ENCODE measurements at regions not wholly inside any gene's neighbourhood (a gene's known extent, or its start where the extent isn't known, plus 50 kb on each side); places are given as distances from the start of the nearest gene placed in this dataset.

GRCh38 chr5:163384669-163385068, 52.7 kb upstream of the CCNG1 start:
- H3K27ac ChIP-seq, result no peak overlapping the region
- peaks cover 0 to 3% of the 10 kb centered on the region in 2 donors for H3K4me1 ChIP-seq (replicated peaks in 1 of 2)
- TF ChIP-seq POLR2A (IDR thresholded peaks at IDR 0.05), result no peak
- TF ChIP-seq CTCF (IDR thresholded peaks at IDR 0.05), result no peak
- intact Hi-C loops (cut with DNase I), result no loop called here
- 65 to 79% (median 71%) methylated on average over 4 of the region's 4 CpGs for WGBS, 4 donors
- no peaks in the 10 kb centered on the region for H3K27me3 ChIP-seq
- H3K4me3 ChIP-seq, result no peak overlapping the region
- H3K36me3 ChIP-seq (replicated peaks in 1 of 2), result no peaks in the 10 kb centered on the region
- no peak for DNase-seq
- no peaks in the 10 kb centered on the region for H3K9me3 ChIP-seq (replicated peaks in 1 of 3)

- Histone ChIP-seq H3K27ac (no peak overlapping the region), H3K4me3 (no peak overlapping the region), H3K27me3 (no peaks in the 10 kb centered on the region), H3K4me1 (replicated peaks in 1 of 2) (no peaks in the 10 kb centered on the region), H3K9me3 (replicated peaks in 1 of 3) (no peaks in the 10 kb centered on the region), H3K36me3 (replicated peaks in 1 of 2) (no peaks in the 10 kb centered on the region)
- no peak for DNase-seq
- WGBS, 4 donors, result 68 to 79% (median 78%) methylated on average over 5 of the region's 5 CpGs
- intact Hi-C loops (cut with DNase I), result no loop called here
- TF ChIP-seq POLR2A (IDR thresholded peaks at IDR 0.05), result no peak
- TF ChIP-seq CTCF (IDR thresholded peaks at IDR 0.05), result no peak
Observed at GRCh38 chr5:163385271-163385670, 52.1 kb upstream of the CCNG1 start.

GRCh38 chr5:163385824-163386223, 51.6 kb upstream of the CCNG1 start:
- DNase-seq, result no peak
- no peak for TF ChIP-seq CTCF (IDR thresholded peaks at IDR 0.05)
- no peak for TF ChIP-seq POLR2A (IDR thresholded peaks at IDR 0.05)
- no peaks in the 10 kb centered on the region for H3K4me1 ChIP-seq (replicated peaks in 1 of 2)
- no peak overlapping the region for H3K27ac ChIP-seq
- intact Hi-C loops (cut with DNase I), result no loop called here
- H3K4me3 ChIP-seq, result no peak overlapping the region
- H3K9me3 ChIP-seq (replicated peaks in 1 of 3), result no peaks in the 10 kb centered on the region
- no peaks in the 10 kb centered on the region for H3K36me3 ChIP-seq (replicated peaks in 1 of 2)
- WGBS, 4 donors, result 62 to 79% (median 70%) methylated on average over 1 of the region's 1 CpG
- no peaks in the 10 kb centered on the region for H3K27me3 ChIP-seq

- Histone ChIP-seq H3K4me3 (no peak overlapping the region), H3K9me3 (replicated peaks in 1 of 3) (no peaks in the 10 kb centered on the region), H3K4me1 (replicated peaks in 1 of 2) (no peaks in the 10 kb centered on the region), H3K36me3 (replicated peaks in 1 of 2) (no peaks in the 10 kb centered on the region), H3K27me3 (no peaks in the 10 kb centered on the region), H3K27ac (no peak overlapping the region)
- no peak for DNase-seq
- intact Hi-C loops (cut with DNase I), result no loop called here
- no peak for TF ChIP-seq CTCF (IDR thresholded peaks at IDR 0.05)
- TF ChIP-seq POLR2A (IDR thresholded peaks at IDR 0.05), result no peak
Observed at GRCh38 chr5:163386352-163386751, 51.0 kb upstream of the CCNG1 start.

Data from adrenal gland (tissue), 9 donors.